ENCODE measurements at regions not wholly inside any gene's neighbourhood (a gene's known extent, or its start where the extent isn't known, plus 50 kb on each side); places are given as distances from the start of the nearest gene placed in this dataset.

- TF ChIP-seq ZSCAN18 (tag by site-specific recombination; IDR thresholded peaks at IDR 0.05) (no peak), ZNF76 (tag by site-specific recombination; IDR thresholded peaks at IDR 0.05; ENCODE audit: borderline replicate concordance, low read depth) (no peak), GLI2 (tag by site-specific recombination; IDR thresholded peaks at IDR 0.05; ENCODE audit: borderline replicate concordance, low read depth) (no peak)
These were observed 545.1 kb downstream of the BRD1 start for GRCh38 chr22:49282596-49282995.
